ENCODE measurements at regions not wholly inside any gene's neighbourhood (a gene's known extent, or its start where the extent isn't known, plus 50 kb on each side); places are given as distances from the start of the nearest gene placed in this dataset.

GRCh38 chr10:83459124-83459523 lies 680.2 kb upstream of the GHITM start:
- TF ChIP-seq POLR2A (IDR thresholded peaks at IDR 0.05; ENCODE audit: borderline replicate concordance, extremely low read depth, insufficient read depth, insufficient read length) (no peak), CTCF (IDR thresholded peaks at IDR 0.05 in 2 of 3, conservative IDR thresholded peaks at IDR 0.05 in 1 of 3; ENCODE audit: borderline replicate concordance in 1 of 3, insufficient read depth in 1 of 3, low read depth in 2 of 3, low read length in 2 of 3) (no peak), EGR1 (IDR thresholded peaks at IDR 0.05; ENCODE audit: low read depth) (no peak), POLR2AphosphoS5 (IDR thresholded peaks at IDR 0.05; ENCODE audit: low read depth, low read length) (no peak), EZH2 (IDR thresholded peaks at IDR 0.05) (no peak), REST (IDR thresholded peaks at IDR 0.05; ENCODE audit: low read depth) (no peak), ZNF274 (IDR thresholded peaks at IDR 0.05; ENCODE audit: low read depth, low read length) (no peak), SP1 (IDR thresholded peaks at IDR 0.05; ENCODE audit: low read depth) (no peak), ATF3 (IDR thresholded peaks at IDR 0.05) (no peak), JUND (IDR thresholded peaks at IDR 0.05) (no peak)

Data from HCT116 (cell line).